NCI-H1105 (cell line): ENCODE measurements at regions not wholly inside any gene's neighbourhood (a gene's known extent, or its start where the extent isn't known, plus 50 kb on each side); places are given as distances from the start of the nearest gene placed in this dataset.
A peak's percentile ranks its signal among the peaks of the same experiment; 100 is the strongest.
"Not testable (repeated sequence)": the region's sequence is repeated elsewhere in the genome, so short reads cannot be mapped to it uniquely, and the experiment has no call there.

Experiments
- DNase-seq: peaks from one replicate; lab custom pipeline; 2025; lab: John Stamatoyannopoulos, UW

GRCh38 chr11:87635001-87635400 lies 540.2 kb downstream of the RAB38 start:
- DNase-seq, result no peak

GRCh38 chr11:87634331-87634730 lies 540.9 kb downstream of the RAB38 start:
- no peak for DNase-seq

DNA sequence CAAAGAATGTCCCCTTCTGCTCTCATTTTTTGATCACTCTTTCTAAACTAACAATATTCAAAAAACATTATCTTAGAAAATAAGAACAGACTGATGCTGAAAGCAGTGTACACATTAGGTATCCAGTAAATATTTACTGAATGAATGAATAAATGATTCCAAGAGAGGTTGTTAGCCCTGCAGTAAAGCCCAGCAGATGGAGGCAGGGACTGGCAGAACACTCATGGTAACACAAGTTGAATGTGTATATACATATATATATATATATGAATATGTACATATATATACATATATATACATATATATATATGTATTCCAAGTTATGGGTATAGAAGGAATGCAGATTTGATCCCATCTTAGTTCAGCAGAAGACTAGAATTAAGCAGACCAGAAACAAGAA lies 546.3 kb downstream of the RAB38 start:
- no peak for DNase-seq

DNA sequence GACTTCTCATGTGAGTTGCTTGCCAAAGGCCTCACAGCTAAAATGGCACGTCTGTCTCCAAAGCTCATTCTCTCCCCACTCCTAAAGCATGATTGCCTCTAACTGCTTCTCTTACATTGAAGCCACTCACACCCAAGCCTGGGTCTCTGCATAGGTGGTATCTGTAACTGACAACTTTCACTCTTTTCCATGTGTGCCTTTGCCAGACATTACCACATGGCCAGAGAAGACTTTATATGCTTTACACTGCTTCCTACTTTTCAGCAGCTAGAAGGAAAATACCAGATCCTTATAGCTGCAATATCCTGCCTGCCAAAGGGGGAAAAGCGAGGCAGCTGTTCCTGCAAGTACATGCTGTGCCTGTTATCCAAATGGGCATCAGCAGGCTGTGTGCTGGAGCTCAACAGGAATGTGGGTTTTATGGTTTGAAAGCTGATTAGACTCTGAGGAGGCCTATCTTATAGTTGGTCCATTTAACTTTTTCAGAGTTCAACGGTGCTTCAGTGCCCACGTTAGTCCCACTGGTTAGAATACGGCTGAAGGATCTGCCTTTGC lies 547.1 kb downstream of the RAB38 start:
- DNase-seq, result no peak

GRCh38 chr11:87623531-87624365 lies 551.5 kb downstream of the RAB38 start:
- not testable (repeated sequence) for DNase-seq

DNA sequence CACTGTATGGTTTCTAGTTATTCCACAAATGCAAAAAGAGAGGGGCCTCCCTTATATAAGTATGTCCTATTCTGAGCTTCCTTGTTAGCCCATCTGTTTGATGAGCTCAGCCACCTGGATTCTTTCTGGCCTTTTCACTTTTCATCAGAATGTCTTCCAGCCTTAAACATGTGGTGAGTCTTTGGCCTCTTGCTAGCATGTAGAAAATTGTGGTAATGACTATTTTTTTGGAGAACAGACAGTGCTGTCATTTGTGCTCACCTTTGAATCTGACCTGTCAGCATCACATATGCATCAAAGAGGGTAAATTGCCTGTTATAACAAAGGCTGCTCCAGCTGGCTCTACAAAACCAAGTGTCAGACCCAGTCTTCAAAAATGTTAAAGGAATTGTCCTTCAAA lies 558.7 kb downstream of the RAB38 start:
- DNase-seq, result no peak

- no peak for DNase-seq
Observed at GRCh38 chr11:87604350-87604749, 566.6 kb downstream of the TMEM135 start.

DNA sequence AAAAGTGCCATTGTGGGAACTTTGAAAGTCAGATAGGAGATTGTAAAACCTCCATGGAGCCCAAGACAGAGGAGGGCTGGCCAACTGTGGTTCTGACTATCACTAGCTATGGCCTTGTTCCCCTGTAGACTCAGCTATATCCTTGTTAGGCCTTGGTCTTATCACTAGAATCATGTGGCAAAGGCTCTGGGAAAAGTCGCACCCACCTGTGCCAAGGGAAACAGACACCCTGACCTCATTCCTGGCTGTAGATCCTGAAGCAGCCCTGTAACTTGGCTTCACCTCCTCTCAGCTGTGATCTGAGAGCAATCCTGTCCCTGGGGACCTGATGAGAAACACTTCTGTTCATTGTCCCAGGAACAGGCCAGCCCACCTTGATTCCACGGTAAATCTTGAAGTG lies 566.2 kb downstream of the TMEM135 start:
- DNase-seq, result no peak

DNA sequence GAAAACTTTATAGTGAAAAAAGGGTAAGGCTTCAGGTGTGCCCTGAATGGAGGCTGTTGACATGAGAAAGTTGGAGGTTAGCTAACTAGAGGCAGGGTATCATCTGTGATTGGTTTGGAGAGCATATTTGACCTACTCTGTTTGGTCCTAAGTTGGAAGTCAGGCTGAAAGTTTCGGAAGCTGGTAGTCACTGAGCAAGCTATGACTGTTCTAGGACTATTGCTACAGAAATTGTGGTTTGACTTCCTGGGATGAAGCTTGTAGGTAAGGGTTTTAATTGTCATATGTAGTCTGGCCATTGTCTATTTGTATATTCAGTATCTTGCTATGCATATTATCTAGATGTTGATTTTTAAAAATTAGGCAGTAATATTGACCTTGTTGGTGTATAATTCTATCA lies 565.0 kb downstream of the TMEM135 start:
- no peak for DNase-seq

GRCh38 chr11:87600938-87601337 lies 563.2 kb downstream of the TMEM135 start:
- no peak for DNase-seq

- peak; percentile 87 for DNase-seq
Observed at GRCh38 chr11:87597725-87598124, 560.0 kb downstream of the TMEM135 start.

DNA sequence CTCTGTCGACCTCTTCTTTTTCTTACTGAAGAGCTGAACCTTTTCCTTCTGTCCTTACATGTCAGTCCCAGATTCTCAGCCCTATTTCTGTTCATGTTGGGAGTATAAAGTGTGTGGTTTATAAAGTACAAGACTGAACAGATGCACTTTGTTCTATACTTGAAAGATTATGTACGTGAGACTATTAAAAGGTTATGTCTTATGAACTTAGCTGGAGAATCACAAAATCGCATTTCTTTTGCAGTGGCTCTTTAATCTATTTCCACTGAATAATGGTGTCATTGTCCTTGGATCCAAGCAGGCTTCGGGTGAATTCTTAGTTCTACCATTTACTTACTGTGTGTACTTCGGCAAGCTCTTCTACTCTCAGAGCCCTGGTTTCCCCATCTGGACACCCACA lies 558.4 kb downstream of the TMEM135 start:
- no peak for DNase-seq

GRCh38 chr11:87589082-87589481 lies 551.3 kb downstream of the TMEM135 start:
- no peak for DNase-seq

DNA sequence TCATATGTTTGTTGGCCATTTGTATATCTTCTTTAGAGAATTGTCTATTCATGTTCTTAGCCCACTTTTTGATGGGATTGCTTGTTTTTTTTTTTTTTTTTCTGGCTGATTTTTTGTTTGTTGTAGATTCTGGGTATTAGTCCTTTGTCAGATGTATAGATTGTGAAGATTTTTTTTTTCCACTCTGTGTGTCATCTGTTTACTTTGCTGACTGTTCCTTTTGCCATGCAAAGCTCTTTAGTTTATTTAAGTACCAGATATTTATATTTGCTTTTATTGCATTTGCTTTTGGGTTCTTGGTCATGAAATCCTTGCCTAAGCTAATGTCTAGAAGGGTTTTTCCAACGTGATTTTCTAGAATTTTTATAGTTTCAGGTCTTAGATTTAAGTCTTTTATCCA lies 547.9 kb downstream of the TMEM135 start:
- DNase-seq, result not testable (repeated sequence)

GRCh38 chr11:87583931-87584330 lies 546.2 kb downstream of the TMEM135 start:
- DNase-seq, result no peak

DNA sequence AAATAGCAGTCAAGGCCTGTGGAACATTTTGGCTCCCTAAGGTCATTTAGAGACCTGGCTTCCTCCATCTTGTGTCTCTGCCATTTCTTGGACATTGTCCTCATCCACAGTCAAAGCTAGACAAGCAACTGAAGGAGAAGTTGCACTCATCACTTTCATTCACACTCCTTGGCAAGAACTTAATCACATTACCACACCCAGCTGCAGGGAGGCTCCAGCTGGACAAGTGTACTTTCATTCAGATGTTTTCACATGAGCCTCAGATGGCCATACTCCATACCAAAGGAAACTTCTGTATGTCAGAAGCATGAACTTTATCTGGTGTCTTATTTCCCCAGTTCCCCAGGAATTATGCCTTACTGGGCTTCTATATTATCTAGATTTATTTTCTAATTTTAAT lies 537.4 kb downstream of the TMEM135 start:
- no peak for DNase-seq

DNA sequence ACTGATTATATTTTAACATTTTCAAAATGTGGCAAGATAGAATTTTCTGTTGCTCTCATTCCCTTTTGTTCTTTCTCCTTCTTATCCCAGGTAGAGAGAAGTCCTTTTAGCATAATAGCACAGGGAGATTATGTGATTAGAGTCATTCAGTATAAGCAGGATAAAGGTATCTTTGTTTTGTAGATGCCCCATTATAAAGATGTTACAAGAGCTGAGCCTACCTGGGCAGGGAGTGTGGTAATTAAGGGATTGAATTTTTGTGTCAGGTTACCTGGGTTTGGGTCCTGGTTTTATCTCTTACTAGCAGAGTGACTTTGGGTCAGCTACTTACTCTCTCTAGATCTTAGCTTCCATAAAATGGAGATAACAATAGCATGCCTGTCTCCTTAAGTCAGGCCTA lies 536.5 kb downstream of the TMEM135 start:
- no peak for DNase-seq

DNA sequence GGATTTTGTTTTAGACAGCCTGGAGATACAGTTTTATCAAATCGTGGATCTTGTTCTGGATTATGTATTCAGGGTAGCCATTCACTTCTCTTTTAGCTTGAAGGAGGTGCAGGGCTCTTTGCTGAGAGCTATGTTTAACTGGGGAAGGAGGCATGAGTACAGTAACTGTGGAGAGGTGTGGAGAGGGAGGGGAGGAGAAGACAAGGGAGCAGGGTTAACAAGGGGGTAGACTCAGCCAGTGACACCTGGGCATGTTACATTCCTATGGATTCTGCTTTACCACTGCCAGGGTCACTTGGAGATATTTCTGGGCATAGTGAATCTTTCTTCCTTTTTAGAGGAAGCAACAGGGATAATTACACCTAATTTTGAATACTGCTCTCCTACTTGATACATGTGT lies 536.0 kb downstream of the TMEM135 start:
- no peak for DNase-seq

- DNase-seq, result peak; percentile 27
Observed at GRCh38 chr11:87572881-87573280, 535.1 kb downstream of the TMEM135 start.

DNA sequence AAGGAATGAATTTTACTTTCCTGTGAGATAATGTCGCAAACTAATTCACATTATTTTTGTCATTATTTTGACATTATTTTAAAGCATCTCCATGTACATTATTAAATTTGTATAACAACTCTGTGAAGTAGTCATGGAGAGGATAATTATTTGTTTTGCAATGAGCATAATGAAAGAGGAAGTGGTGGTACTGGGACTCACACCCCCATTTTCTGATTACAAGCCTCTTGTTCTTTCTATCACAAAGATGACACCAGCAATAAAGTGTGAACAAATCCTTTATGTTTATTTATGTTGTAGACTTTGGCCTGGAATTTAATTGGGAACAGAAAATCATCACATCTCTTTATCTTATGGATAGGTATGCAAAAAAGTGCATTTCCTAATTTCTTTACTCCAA lies 522.6 kb downstream of the TMEM135 start:
- no peak for DNase-seq

DNA sequence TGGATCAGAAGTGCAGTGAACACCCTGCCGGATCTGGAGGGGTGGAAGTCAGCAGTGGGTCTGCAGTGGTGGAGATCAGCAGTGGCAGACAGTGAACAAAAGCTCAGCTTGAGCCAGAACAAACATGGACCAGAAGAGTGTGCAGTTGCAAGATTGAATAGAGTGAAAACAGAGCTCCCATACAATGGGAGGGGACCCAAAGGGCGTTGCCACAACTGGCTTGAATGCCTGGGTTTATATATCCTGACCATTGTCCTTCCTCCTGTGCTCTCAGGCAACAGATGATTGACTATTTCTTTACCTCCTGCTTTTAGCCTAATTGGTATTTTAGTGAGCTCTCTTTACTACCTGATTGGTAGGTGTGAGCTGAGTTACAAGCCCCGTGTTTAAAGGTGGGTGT lies 522.1 kb downstream of the TMEM135 start:
- not testable (repeated sequence) for DNase-seq

- no peak for DNase-seq
Observed at GRCh38 chr11:87555101-87555500, 517.4 kb downstream of the TMEM135 start.

DNA sequence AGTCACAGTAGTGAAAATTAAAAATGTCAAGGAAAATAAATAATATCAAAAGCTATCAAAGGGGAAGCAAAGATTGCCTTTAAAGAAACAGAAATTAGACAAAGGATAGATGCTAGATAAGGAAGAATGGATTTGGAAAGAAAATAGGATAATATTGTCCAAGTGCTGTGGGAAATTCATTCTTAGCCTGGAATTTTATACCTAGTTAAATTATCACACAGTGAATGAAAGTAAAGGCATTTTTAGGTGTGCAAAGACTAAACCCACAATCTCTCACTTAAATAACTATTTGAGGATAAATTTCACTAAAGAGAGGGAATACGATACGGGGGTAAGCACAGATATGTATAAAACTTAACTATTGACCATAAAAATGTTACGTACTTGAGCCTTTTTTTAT lies 511.1 kb downstream of the TMEM135 start:
- no peak for DNase-seq

GRCh38 chr11:87545858-87546257 lies 508.1 kb downstream of the TMEM135 start:
- no peak for DNase-seq
